BE2C (cell line): ENCODE measurements at regions not wholly inside any gene's neighbourhood (a gene's known extent, or its start where the extent isn't known, plus 50 kb on each side); places are given as distances from the start of the nearest gene placed in this dataset.

Experiments
- DNase-seq: peaks from one replicate; pipeline ENCODE4 v3.0.0-alpha.2; 2020
- H3K27me3 ChIP-seq: fragments of 250-450 bp; sonication (Bioruptor Pico); 2 replicates; pipeline ENCODE4 v1.5.1; 2020; ENCODE audit warnings: mild to moderate bottlenecking
- H3K36me3 ChIP-seq: fragments of 250-450 bp; sonication (Bioruptor Pico); 2 replicates; pipeline ENCODE4 v1.5.1; 2020; ENCODE audit warnings: mild to moderate bottlenecking
- H3K4me1 ChIP-seq: fragments of 250-450 bp; sonication (Bioruptor Pico); 2 replicates; pipeline ENCODE4 v1.5.1; 2020
- H3K4me3 ChIP-seq: 2 replicates; pipeline ENCODE4 v1.5.1; 2011; ENCODE audit warnings: low read depth, low read length
- H3K9me3 ChIP-seq: fragments of 250-450 bp; sonication (Bioruptor Pico); 2 replicates; pipeline ENCODE4 v1.5.1; 2020
- CTCF ChIP-seq: IDR thresholded peaks from 2 replicates; pipeline ENCODE4 v1.5.1; 2012; ENCODE audit warnings: mild to moderate bottlenecking, low read depth, low read length

DNA sequence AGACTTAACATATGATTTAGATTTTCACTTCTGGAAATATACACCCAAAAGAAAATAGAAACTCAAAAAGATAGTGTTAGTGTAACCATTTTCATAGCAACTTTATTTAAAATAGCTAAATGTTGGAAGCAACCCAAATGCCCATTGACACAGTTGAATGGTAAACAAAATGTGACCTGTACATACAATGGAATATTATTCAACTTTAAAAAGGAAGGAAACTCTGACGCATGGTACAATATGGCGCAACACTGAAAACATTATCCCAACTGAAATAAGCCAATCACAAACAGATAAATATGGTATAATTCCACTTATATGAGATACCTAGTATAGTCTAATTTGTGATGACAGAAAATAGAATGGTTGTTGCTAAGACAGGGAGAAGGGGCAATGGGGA is 1456.1 kb upstream of the MIR17HG start:
- Histone ChIP-seq H3K9me3 (no peaks in the 10 kb centered on the region), H3K27me3 (no peaks in the 10 kb centered on the region), H3K4me1 (no peaks in the 10 kb centered on the region), H3K4me3 (no peak overlapping the region), H3K36me3 (no peaks in the 10 kb centered on the region)
- DNase-seq, result no peak
- TF ChIP-seq CTCF, result no peak

GRCh38 chr13:89897681-89898080 is 1449.8 kb upstream of the MIR17HG start:
- no peaks in the 10 kb centered on the region for H3K9me3 ChIP-seq
- H3K4me1 ChIP-seq, result no peaks in the 10 kb centered on the region
- H3K4me3 ChIP-seq, result no peak overlapping the region
- DNase-seq, result no peak
- no peak for TF ChIP-seq CTCF
- no peaks in the 10 kb centered on the region for H3K27me3 ChIP-seq
- no peaks in the 10 kb centered on the region for H3K36me3 ChIP-seq

DNA sequence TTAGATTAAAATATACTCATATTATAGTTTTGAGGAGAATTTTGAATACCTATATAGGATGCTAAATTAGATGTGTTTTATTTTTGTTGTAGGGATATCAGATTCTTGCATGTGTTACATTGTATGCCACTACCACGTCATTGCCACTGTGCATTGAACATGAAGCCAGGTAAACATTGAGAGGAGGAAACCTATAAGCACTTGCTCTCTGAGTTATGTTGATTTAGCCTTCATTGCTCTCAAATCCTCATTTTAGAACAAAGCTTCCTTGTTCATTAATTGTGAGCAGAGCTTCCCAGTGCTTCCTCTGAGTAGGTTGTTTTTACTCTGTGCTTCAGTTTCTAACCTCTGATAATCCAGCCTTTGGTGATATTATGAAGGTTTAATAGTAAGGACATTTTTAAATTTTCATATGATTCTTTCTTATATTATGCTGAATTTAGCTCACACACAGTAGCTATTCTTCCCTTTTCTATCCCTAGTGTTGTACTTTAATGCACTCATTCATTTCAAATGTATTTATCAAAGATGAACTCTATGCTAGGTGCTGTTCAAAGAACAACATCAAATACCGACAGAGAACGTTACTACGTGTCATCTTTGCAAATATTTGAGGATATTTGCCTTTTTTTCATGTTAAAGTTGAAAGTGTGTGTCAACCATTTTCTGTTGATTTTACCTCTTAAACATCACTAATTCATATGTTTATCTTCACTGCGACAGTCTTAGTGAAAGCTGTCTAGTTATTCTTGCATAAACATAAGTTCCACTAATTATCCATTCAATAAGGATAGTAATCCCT is 1448.0 kb upstream of the MIR17HG start:
- H3K4me3 ChIP-seq, result no peak overlapping the region
- H3K36me3 ChIP-seq, result no peaks in the 10 kb centered on the region
- H3K27me3 ChIP-seq, result no peaks in the 10 kb centered on the region
- 0 out of 2 replicates have a peak, but pooled peaks cover 2% of the 10 kb centered on the region for H3K9me3 ChIP-seq
- TF ChIP-seq CTCF, result no peak
- no peak for DNase-seq
- no peaks in the 10 kb centered on the region for H3K4me1 ChIP-seq

- Histone ChIP-seq H3K9me3 (0 out of 2 replicates have a peak, but pooled peaks cover 2% of the 10 kb centered on the region), H3K4me3 (no peak overlapping the region), H3K27me3 (no peaks in the 10 kb centered on the region), H3K36me3 (no peaks in the 10 kb centered on the region), H3K4me1 (no peaks in the 10 kb centered on the region)
- no peak for DNase-seq
- no peak for TF ChIP-seq CTCF
These were observed 1447.3 kb upstream of the MIR17HG start for GRCh38 chr13:89900104-89900765.

DNA sequence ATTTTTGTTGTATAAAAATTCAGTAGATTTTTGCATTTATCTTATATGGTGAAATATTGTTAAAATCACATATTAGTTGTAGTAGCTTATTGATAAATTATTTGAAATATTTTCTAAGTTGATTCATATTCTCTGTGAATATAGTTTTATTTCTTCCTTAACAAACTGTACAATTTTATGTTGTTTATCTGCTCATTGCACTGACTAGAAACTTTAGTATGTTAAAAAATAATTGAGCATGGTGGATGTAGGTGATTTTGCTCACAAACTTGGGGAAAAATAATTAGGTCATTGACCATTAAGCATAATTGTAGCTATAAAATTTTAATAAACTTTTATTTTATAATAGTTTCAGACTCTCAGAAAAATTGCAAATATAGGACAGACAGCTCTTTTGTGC is 1445.3 kb upstream of the MIR17HG start:
- Histone ChIP-seq H3K36me3 (no peaks in the 10 kb centered on the region), H3K4me1 (no peaks in the 10 kb centered on the region), H3K9me3 (0 out of 2 replicates have a peak, but pooled peaks cover 2% of the 10 kb centered on the region), H3K27me3 (no peaks in the 10 kb centered on the region), H3K4me3 (no peak overlapping the region)
- DNase-seq, result no peak
- no peak for TF ChIP-seq CTCF

DNA sequence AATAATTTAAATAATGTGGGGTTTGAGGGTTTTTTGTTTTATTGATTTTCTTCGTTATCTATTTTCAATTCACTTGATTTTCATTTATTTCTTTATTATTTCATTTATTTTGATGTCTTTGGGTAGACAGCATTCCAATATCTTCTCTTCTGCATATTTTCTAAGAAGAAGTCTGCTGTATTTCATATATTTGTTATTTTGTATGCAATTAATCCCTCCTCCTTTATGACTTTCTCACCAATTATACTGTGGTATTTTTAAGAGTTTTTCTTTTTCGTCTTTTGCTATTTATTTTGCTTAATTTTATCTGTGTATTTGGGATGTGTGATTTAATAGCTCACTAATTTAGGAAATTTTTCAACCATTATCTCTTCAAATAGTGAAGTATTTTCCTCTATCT is 1444.4 kb upstream of the MIR17HG start:
- Histone ChIP-seq H3K4me3 (no peak overlapping the region), H3K9me3 (0 out of 2 replicates have a peak, but pooled peaks cover 2% of the 10 kb centered on the region), H3K4me1 (no peaks in the 10 kb centered on the region), H3K27me3 (no peaks in the 10 kb centered on the region), H3K36me3 (no peaks in the 10 kb centered on the region)
- no peak for DNase-seq
- no peak for TF ChIP-seq CTCF
